Activated CD4-positive, alpha-beta T cell treated with anti-CD3 and anti-CD28 coated beads, Interleukin-2, amount 10 ng/mL, durations not matched to agents 24 days and 14 days (primary cell): ENCODE measurements at regions not wholly inside any gene's neighbourhood (a gene's known extent, or its start where the extent isn't known, plus 50 kb on each side); places are given as distances from the start of the nearest gene placed in this dataset.

Experiments used
- DNase-seq: peaks from one replicate; pipeline ENCODE4 v3.0.0; 2022
- H3K27ac Mint-ChIP-seq: one replicate; pipeline ENCODE4 v1.8.0; 2022; ENCODE audit warnings: mild to moderate bottlenecking, mixed read lengths
- H3K27me3 Mint-ChIP-seq: one replicate; pipeline ENCODE4 v1.8.0; 2022; ENCODE audit warnings: mixed read lengths
- H3K36me3 Mint-ChIP-seq: one replicate; pipeline ENCODE4 v1.8.0; 2022; ENCODE audit warnings: low read depth, mild to moderate bottlenecking, mixed read lengths
- H3K4me1 Mint-ChIP-seq: one replicate; pipeline ENCODE4 v1.8.0; 2021; ENCODE audit warnings: mixed read lengths
- H3K4me3 Mint-ChIP-seq: one replicate; pipeline ENCODE4 v1.8.0; 2022; ENCODE audit warnings: mild to moderate bottlenecking, moderate library complexity, mixed read lengths
- H3K9me3 Mint-ChIP-seq: one replicate; pipeline ENCODE4 v1.8.0; 2021; ENCODE audit warnings: mixed read lengths
- intact Hi-C: fragments of 100-400 bp; cut with micrococcal nuclease; formaldehyde crosslinking; loops from one replicate; pipeline ENCODE4 v1.15.1; 2023

DNA sequence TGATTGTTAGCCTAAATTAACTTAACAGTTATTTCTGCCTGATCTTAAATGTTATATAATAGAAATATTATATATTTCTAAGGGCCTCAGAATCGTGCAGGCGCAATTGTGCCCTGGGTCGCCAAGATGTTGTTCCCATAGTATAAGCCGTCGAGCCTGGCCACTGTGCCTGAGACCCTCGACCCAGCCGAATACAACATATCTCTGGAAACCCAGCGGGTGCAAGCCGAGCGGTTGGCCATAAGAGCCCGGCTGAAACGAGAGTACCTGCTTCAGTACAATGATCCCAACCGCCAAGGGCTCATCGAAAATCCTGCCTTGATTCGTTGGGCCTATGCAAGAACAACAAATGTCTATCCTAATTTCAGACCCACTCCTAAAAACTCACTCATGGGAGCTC is 549.8 kb downstream of the KCTD8 start:
- Mint-ChIP-seq H3K4me3 (no peak overlapping the region), H3K4me1 (no peaks in the 10 kb centered on the region), H3K27ac (no peak overlapping the region), H3K36me3 (no peaks in the 10 kb centered on the region), H3K27me3 (no peaks in the 10 kb centered on the region), H3K9me3 (peaks cover 9% of the 10 kb centered on the region)
- DNase-seq, result no peak
- intact Hi-C loops, result no loop called here

GRCh38 chr4:43903456-43903855 is 545.2 kb downstream of the KCTD8 start:
- no peak overlapping the region for H3K27ac Mint-ChIP-seq
- intact Hi-C loops, result no loop called here
- DNase-seq, result no peak
- H3K27me3 Mint-ChIP-seq, result no peaks in the 10 kb centered on the region
- H3K9me3 Mint-ChIP-seq, result peaks cover 7% of the 10 kb centered on the region
- H3K36me3 Mint-ChIP-seq, result no peaks in the 10 kb centered on the region
- H3K4me3 Mint-ChIP-seq, result no peak overlapping the region
- no peaks in the 10 kb centered on the region for H3K4me1 Mint-ChIP-seq

DNA sequence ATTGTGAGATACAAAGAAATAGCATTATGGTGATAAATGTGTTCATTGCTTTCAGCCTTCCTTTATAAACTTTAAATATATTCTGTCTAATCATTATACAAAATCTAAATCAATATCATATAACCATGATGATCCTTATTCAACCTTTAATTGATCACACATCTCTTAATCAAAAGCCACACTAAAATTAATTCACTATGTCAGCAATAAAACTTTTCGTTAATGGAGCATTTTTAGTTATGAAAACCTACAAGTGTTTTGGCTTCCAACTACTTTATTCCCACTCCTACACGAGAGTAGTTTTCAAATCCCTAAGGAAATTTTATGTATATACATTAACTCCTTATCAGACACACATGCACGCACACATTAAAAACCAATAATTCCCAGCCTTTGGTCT is 530.2 kb downstream of the KCTD8 start:
- Mint-ChIP-seq H3K9me3 (peaks cover 7% of the 10 kb centered on the region), H3K27me3 (no peaks in the 10 kb centered on the region), H3K27ac (no peak overlapping the region), H3K4me3 (no peak overlapping the region), H3K36me3 (no peaks in the 10 kb centered on the region), H3K4me1 (no peaks in the 10 kb centered on the region)
- no peak for DNase-seq
- intact Hi-C loops, result no loop called here

DNA sequence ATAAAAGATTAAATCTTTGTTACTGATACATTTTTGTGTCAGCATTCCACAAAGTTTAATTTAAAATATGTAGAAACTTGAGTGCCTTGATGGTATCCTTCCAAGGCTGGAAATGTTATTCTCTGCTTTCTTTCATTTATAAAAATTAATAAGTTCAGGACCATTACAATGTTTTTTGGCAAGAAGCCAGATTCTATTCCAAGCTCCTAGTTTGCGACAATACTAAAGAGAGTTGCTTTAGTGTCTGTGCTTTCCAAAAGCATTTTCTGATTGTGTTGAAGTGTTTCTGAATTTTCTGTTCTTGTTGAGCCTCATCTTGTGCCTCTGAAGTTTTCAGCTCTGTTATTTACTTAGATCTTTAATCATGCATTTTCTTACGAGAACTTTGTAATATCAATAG is 516.2 kb downstream of the KCTD8 start:
- H3K9me3 Mint-ChIP-seq, result peaks cover 3% of the 10 kb centered on the region
- no peaks in the 10 kb centered on the region for H3K27me3 Mint-ChIP-seq
- DNase-seq, result no peak
- intact Hi-C loops, result no loop called here
- no peaks in the 10 kb centered on the region for H3K36me3 Mint-ChIP-seq
- H3K27ac Mint-ChIP-seq, result no peak overlapping the region
- no peaks in the 10 kb centered on the region for H3K4me1 Mint-ChIP-seq
- no peak overlapping the region for H3K4me3 Mint-ChIP-seq

DNA sequence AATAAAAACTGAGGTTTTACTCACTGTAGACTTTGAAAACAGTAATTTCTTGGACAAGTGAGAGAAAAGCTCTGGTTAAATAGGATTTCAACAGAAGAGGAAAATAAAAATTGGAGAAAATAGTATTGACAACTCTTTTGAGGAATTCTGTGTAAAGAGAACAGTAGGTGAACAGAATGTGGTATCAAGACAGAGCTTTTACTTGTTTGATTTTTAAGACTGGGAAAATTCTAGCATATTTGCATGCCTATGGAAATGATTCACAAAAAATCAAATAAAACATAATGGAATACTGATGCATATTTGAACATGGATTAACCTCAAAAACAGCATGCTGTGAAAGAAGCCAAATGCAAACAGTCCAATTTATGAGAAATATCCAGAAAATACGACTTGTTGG is 504.6 kb downstream of the KCTD8 start:
- H3K4me3 Mint-ChIP-seq, result no peak overlapping the region
- H3K4me1 Mint-ChIP-seq, result no peaks in the 10 kb centered on the region
- no peaks in the 10 kb centered on the region for H3K36me3 Mint-ChIP-seq
- H3K27ac Mint-ChIP-seq, result no peak overlapping the region
- H3K27me3 Mint-ChIP-seq, result no peaks in the 10 kb centered on the region
- no peak for DNase-seq
- intact Hi-C loops, result no loop called here
- H3K9me3 Mint-ChIP-seq, result no peaks in the 10 kb centered on the region

- no peak for DNase-seq
- H3K36me3 Mint-ChIP-seq, result no peaks in the 10 kb centered on the region
- H3K4me3 Mint-ChIP-seq, result no peak overlapping the region
- H3K27ac Mint-ChIP-seq, result no peak overlapping the region
- H3K27me3 Mint-ChIP-seq, result no peaks in the 10 kb centered on the region
- no peaks in the 10 kb centered on the region for H3K9me3 Mint-ChIP-seq
- intact Hi-C loops, result no loop called here
- no peaks in the 10 kb centered on the region for H3K4me1 Mint-ChIP-seq
Measured at GRCh38 chr4:43959976-43960375, 488.6 kb downstream of the KCTD8 start.

GRCh38 chr4:43968011-43968410 is 480.6 kb downstream of the KCTD8 start:
- Mint-ChIP-seq H3K9me3 (no peaks in the 10 kb centered on the region), H3K4me3 (no peak overlapping the region), H3K27ac (no peak overlapping the region), H3K27me3 (no peaks in the 10 kb centered on the region), H3K4me1 (no peaks in the 10 kb centered on the region), H3K36me3 (no peaks in the 10 kb centered on the region)
- intact Hi-C loops, result no loop called here
- no peak for DNase-seq

- DNase-seq, result no peak
- H3K9me3 Mint-ChIP-seq, result no peaks in the 10 kb centered on the region
- no peaks in the 10 kb centered on the region for H3K36me3 Mint-ChIP-seq
- H3K4me3 Mint-ChIP-seq, result no peak overlapping the region
- no peaks in the 10 kb centered on the region for H3K4me1 Mint-ChIP-seq
- no peak overlapping the region for H3K27ac Mint-ChIP-seq
- no peaks in the 10 kb centered on the region for H3K27me3 Mint-ChIP-seq
- intact Hi-C loops, result no loop called here
Measured at GRCh38 chr4:43983610-43984009, 465.0 kb downstream of the KCTD8 start.

GRCh38 chr4:43987331-43987944 is 461.2 kb downstream of the KCTD8 start:
- Mint-ChIP-seq H3K36me3 (no peaks in the 10 kb centered on the region), H3K27me3 (no peaks in the 10 kb centered on the region), H3K27ac (no peak overlapping the region), H3K4me1 (no peaks in the 10 kb centered on the region), H3K4me3 (no peak overlapping the region), H3K9me3 (no peaks in the 10 kb centered on the region)
- intact Hi-C loops, result no loop called here
- DNase-seq, result no peak

DNA sequence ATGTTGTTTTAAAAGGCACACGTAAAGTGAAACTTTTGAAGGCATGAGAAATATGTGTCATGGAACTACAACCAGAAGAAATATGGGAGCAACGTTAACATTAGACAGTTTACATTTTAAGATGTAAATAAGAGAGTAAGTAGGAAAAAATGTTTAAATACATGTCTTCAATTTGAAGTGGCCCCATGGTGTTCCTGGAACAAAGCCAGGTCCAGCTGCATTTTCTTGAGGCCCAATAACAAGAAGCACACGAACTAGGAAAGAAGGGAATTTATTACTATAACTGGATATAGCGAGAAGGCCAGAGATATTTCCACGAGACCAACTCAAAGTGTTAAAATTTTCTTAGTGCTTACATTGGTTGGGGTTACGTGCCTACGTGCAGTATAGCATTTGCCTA is 458.1 kb downstream of the KCTD8 start:
- H3K9me3 Mint-ChIP-seq, result no peaks in the 10 kb centered on the region
- no peak overlapping the region for H3K27ac Mint-ChIP-seq
- no peaks in the 10 kb centered on the region for H3K4me1 Mint-ChIP-seq
- no peak for DNase-seq
- no peaks in the 10 kb centered on the region for H3K36me3 Mint-ChIP-seq
- no peaks in the 10 kb centered on the region for H3K27me3 Mint-ChIP-seq
- H3K4me3 Mint-ChIP-seq, result no peak overlapping the region
- intact Hi-C loops, result no loop called here

GRCh38 chr4:43990963-43991362 is 457.6 kb downstream of the KCTD8 start:
- Mint-ChIP-seq H3K4me3 (no peak overlapping the region), H3K27me3 (no peaks in the 10 kb centered on the region), H3K36me3 (no peaks in the 10 kb centered on the region), H3K4me1 (no peaks in the 10 kb centered on the region), H3K27ac (no peak overlapping the region), H3K9me3 (no peaks in the 10 kb centered on the region)
- DNase-seq, result no peak
- intact Hi-C loops, result no loop called here

- H3K4me1 Mint-ChIP-seq, result no peaks in the 10 kb centered on the region
- intact Hi-C loops, result no loop called here
- no peaks in the 10 kb centered on the region for H3K36me3 Mint-ChIP-seq
- no peaks in the 10 kb centered on the region for H3K27me3 Mint-ChIP-seq
- H3K9me3 Mint-ChIP-seq, result no peaks in the 10 kb centered on the region
- DNase-seq, result no peak
- H3K4me3 Mint-ChIP-seq, result no peak overlapping the region
- H3K27ac Mint-ChIP-seq, result no peak overlapping the region
Measured at GRCh38 chr4:43992552-43992951, 456.1 kb downstream of the KCTD8 start.

DNA sequence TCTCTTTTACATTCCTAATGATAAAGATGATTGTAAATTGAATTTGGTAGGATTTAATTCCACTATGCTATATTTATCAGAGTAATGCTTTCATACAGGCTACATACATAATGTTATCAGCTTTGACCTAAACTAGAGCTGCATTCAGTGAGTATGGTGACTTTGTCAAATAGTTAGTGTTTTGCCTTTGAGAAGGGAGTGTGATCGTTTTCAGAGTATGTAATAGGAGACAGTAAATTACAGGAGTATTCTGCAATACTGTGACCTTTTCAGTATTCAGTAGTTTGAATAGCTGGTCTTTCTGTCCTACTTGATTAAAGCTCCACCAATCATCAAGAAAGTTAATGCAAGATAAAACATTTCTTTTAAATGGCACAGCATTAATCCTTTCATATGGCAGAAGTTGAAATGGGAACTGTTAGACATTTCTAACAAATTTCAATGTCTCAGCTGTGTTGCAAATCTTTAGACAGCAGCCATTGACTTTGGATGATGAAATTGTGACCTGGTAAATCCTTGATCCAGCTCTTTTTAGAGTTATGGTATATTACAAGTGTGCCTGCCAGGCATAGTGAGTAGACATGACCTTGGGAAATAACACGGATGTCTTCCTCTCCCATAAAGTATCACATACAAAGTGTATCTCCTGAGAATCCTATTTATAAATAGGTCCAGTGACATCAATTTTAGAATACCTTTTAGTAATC is 455.3 kb downstream of the KCTD8 start:
- Mint-ChIP-seq H3K27ac (no peak overlapping the region), H3K4me3 (no peak overlapping the region), H3K9me3 (no peaks in the 10 kb centered on the region), H3K36me3 (no peaks in the 10 kb centered on the region), H3K27me3 (no peaks in the 10 kb centered on the region), H3K4me1 (no peaks in the 10 kb centered on the region)
- intact Hi-C loops, result no loop called here
- no peak for DNase-seq

DNA sequence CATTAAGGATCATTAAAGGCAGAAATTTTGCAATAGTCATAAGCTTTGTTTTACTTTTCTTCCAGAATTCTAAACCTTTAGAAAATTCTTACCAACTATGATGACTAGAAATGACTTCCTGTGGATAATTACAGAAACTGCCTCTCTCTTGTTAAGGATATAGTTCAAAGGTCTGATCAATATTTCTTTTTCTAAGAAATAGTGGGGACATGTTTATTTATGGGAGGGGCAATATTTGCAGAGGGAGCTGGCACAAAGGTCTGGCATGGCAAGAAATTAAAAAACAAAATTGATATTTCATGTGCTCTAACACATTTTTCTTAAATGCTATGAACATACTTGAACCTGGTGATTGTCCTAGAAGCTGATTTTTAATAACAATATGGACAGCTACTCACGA is 448.9 kb downstream of the KCTD8 start:
- intact Hi-C loops, result no loop called here
- Mint-ChIP-seq H3K4me3 (no peak overlapping the region), H3K9me3 (peaks cover 4% of the 10 kb centered on the region), H3K4me1 (no peaks in the 10 kb centered on the region), H3K27me3 (no peaks in the 10 kb centered on the region), H3K36me3 (no peaks in the 10 kb centered on the region), H3K27ac (no peak overlapping the region)
- DNase-seq, result no peak

GRCh38 chr4:44002368-44002767 is 446.2 kb downstream of the KCTD8 start:
- no peaks in the 10 kb centered on the region for H3K27me3 Mint-ChIP-seq

More at GRCh38 chr4:44002368-44002767, 446.2 kb downstream of the KCTD8 start:
- Mint-ChIP-seq H3K4me3 (no peak overlapping the region), H3K9me3 (peaks cover 4% of the 10 kb centered on the region), H3K4me1 (no peaks in the 10 kb centered on the region), H3K27ac (no peak overlapping the region), H3K36me3 (no peaks in the 10 kb centered on the region)
- DNase-seq, result no peak
- intact Hi-C loops, result no loop called here
